ENCODE measurements at regions not wholly inside any gene's neighbourhood (a gene's known extent, or its start where the extent isn't known, plus 50 kb on each side); places are given as distances from the start of the nearest gene placed in this dataset.

DNA sequence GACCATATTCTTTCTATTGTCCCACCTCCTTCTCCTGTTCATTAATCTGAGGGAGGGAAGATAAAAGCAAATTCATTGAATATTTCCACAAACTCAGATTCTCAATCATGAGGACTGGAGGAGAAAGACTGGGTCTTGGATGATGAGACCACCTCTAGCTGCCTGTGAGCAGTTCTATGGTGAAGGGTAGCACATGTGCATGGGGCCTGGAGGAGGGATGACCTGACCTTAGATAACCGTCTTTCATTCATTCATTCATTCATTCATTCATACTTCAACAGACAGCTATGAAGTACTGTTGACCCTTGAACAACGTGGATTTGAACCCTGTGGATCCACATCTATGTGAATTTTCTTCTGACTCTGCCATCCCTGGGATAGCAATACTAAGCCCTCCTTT lies 68.4 kb downstream of the MED10 start:
- Mint-ChIP-seq H3K4me1 (no peaks in the 10 kb centered on the region), H3K4me3 (no peak overlapping the region), H3K27ac (no peak overlapping the region), H3K9me3 (no peaks in the 10 kb centered on the region; a peak in 2 of 5 replicates), H3K27me3 (ENCODE audit: low read depth) (peaks cover 35% of the 10 kb centered on the region), H3K36me3 (ENCODE audit: insufficient read depth in 1 of 3, low read depth in 3 of 3) (no peaks in the 10 kb centered on the region)
- Histone ChIP-seq H2BK5ac (ENCODE audit: insufficient read length, low read length) (no peak overlapping the region), H2AK5ac (ENCODE audit: insufficient read length, low read length) (no peak overlapping the region), H3K9me3 (ENCODE audit: control insufficient read depth, low read depth, low read length) (no peaks in the 10 kb centered on the region), H2BK15ac (ENCODE audit: low read depth, low read length) (no peak overlapping the region), H3K27ac (ENCODE audit: insufficient read length, low read depth, low read length) (no peak overlapping the region), H3K4ac (ENCODE audit: low read depth, low read length) (no peak overlapping the region), H3K4me1 (ENCODE audit: insufficient read depth, low read length) (no peaks in the 10 kb centered on the region), H3K79me1 (ENCODE audit: insufficient read depth, low read depth, low read length, poor library complexity, severe bottlenecking) (no peaks in the 10 kb centered on the region), H3K23me2 (ENCODE audit: insufficient read length, low read depth, low read length, poor library complexity, severe bottlenecking) (no peaks in the 10 kb centered on the region), H3K56ac (ENCODE audit: insufficient read length, low read depth, low read length) (no peak overlapping the region), H3K18ac (ENCODE audit: insufficient read length, low read depth, low read length) (no peak overlapping the region), H4K8ac (replicated peaks; ENCODE audit: insufficient read length, low read depth, low read length) (no peak overlapping the region), H4K20me1 (ENCODE audit: control insufficient read depth, insufficient read depth, insufficient read length) (no peaks in the 10 kb centered on the region), H2BK120ac (ENCODE audit: low read depth, low read length, poor library complexity, severe bottlenecking) (no peak overlapping the region), H4K91ac (ENCODE audit: insufficient read length, low read depth, low read length) (no peak overlapping the region), H3K79me2 (ENCODE audit: insufficient read depth, low read length) (no peaks in the 10 kb centered on the region), H3T11ph (ENCODE audit: low read length) (no peak overlapping the region), H2AFZ (ENCODE audit: low read length) (no peak overlapping the region), H3K4me2 (ENCODE audit: insufficient read depth, insufficient read length, low read length) (no peak overlapping the region), H2BK20ac (ENCODE audit: low read depth, low read length, poor library complexity, severe bottlenecking) (no peak overlapping the region), H4K5ac (ENCODE audit: insufficient read length, low read depth, low read length) (no peak overlapping the region), H2BK12ac (ENCODE audit: insufficient read length, low read depth, low read length) (no peak overlapping the region), H3K9ac (ENCODE audit: extremely low read depth, insufficient read length, low read length) (no peak overlapping the region), H3K14ac (ENCODE audit: insufficient read depth, low read length) (no peak overlapping the region), H3K27me3 (ENCODE audit: insufficient read depth, low read length) (peaks cover 9% of the 10 kb centered on the region; the same call in 1 of the 2 replicates), H3K23ac (ENCODE audit: insufficient read length, low read depth, low read length) (no peak overlapping the region)
- no CpG with 5 or more reads among the region's 2 CpGs for WGBS (ENCODE audit: extremely low coverage, insufficient read length, low lambda C conversion rate)
- no peak for DNase-seq
- TF ChIP-seq, protein P1, sequence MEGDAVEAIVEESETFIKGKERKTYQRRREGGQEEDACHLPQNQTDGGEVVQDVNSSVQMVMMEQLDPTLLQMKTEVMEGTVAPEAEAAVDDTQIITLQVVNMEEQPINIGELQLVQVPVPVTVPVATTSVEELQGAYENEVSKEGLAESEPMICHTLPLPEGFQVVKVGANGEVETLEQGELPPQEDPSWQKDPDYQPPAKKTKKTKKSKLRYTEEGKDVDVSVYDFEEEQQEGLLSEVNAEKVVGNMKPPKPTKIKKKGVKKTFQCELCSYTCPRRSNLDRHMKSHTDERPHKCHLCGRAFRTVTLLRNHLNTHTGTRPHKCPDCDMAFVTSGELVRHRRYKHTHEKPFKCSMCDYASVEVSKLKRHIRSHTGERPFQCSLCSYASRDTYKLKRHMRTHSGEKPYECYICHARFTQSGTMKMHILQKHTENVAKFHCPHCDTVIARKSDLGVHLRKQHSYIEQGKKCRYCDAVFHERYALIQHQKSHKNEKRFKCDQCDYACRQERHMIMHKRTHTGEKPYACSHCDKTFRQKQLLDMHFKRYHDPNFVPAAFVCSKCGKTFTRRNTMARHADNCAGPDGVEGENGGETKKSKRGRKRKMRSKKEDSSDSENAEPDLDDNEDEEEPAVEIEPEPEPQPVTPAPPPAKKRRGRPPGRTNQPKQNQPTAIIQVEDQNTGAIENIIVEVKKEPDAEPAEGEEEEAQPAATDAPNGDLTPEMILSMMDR (conservative IDR thresholded peaks at IDR 0.05): no peak
